ENCODE measurements at regions not wholly inside any gene's neighbourhood (a gene's known extent, or its start where the extent isn't known, plus 50 kb on each side); places are given as distances from the start of the nearest gene placed in this dataset.

DNA sequence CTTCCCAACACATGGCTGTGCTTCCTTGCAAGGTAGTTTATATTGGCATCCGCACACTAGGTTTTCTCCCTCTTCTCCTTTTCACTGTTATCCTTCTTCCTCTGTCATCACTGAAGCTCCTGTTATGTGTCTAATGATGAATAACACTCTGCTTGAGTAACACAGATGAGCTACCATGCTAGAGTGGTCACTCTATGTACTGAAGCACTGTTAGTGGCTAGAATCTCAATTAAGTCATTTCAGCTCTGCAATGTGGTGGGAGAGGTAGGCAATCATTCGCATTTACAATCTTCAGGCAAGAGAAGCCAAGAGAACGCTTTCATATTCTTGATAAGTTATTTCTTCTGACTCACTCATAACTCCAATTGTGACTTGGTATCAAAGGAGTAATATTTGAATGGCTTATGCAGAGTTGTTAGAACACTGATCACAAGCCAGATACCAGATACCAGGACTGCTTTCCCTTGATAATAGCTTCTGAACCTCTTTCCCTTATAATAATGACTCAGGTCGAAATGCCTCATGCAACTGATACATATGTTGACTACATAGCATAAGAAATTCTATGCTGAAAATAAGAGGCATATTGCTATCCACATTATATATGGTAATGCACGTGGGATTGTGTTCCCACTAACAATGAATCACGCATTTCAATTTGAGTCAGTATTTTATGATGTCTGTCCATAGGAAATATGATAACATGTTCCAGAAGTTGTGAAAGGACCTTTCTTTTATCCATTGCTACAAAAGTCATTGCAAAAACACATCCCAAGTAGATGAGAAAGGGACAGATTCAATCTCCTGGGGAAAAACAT is 158.0 kb upstream of the HS3ST3A1 start:
- TF ChIP-seq SP1 (IDR thresholded peaks at IDR 0.05) (no peak), NR2F2 (IDR thresholded peaks at IDR 0.05) (no peak), RXRA (IDR thresholded peaks at IDR 0.05) (no peak)
- TF ChIP-seq, protein P1, sequence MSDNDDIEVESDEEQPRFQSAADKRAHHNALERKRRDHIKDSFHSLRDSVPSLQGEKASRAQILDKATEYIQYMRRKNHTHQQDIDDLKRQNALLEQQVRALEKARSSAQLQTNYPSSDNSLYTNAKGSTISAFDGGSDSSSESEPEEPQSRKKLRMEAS (IDR thresholded peaks at IDR 0.05), result no peak
- TF ChIP-seq, protein P2, sequence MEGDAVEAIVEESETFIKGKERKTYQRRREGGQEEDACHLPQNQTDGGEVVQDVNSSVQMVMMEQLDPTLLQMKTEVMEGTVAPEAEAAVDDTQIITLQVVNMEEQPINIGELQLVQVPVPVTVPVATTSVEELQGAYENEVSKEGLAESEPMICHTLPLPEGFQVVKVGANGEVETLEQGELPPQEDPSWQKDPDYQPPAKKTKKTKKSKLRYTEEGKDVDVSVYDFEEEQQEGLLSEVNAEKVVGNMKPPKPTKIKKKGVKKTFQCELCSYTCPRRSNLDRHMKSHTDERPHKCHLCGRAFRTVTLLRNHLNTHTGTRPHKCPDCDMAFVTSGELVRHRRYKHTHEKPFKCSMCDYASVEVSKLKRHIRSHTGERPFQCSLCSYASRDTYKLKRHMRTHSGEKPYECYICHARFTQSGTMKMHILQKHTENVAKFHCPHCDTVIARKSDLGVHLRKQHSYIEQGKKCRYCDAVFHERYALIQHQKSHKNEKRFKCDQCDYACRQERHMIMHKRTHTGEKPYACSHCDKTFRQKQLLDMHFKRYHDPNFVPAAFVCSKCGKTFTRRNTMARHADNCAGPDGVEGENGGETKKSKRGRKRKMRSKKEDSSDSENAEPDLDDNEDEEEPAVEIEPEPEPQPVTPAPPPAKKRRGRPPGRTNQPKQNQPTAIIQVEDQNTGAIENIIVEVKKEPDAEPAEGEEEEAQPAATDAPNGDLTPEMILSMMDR (IDR thresholded peaks at IDR 0.05; ENCODE audit: low read depth, low read length, missing input control), result no peak
- TF ChIP-seq, protein P3, sequence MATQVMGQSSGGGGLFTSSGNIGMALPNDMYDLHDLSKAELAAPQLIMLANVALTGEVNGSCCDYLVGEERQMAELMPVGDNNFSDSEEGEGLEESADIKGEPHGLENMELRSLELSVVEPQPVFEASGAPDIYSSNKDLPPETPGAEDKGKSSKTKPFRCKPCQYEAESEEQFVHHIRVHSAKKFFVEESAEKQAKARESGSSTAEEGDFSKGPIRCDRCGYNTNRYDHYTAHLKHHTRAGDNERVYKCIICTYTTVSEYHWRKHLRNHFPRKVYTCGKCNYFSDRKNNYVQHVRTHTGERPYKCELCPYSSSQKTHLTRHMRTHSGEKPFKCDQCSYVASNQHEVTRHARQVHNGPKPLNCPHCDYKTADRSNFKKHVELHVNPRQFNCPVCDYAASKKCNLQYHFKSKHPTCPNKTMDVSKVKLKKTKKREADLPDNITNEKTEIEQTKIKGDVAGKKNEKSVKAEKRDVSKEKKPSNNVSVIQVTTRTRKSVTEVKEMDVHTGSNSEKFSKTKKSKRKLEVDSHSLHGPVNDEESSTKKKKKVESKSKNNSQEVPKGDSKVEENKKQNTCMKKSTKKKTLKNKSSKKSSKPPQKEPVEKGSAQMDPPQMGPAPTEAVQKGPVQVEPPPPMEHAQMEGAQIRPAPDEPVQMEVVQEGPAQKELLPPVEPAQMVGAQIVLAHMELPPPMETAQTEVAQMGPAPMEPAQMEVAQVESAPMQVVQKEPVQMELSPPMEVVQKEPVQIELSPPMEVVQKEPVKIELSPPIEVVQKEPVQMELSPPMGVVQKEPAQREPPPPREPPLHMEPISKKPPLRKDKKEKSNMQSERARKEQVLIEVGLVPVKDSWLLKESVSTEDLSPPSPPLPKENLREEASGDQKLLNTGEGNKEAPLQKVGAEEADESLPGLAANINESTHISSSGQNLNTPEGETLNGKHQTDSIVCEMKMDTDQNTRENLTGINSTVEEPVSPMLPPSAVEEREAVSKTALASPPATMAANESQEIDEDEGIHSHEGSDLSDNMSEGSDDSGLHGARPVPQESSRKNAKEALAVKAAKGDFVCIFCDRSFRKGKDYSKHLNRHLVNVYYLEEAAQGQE (IDR thresholded peaks at IDR 0.05), result no peak
- TF ChIP-seq, protein P4, sequence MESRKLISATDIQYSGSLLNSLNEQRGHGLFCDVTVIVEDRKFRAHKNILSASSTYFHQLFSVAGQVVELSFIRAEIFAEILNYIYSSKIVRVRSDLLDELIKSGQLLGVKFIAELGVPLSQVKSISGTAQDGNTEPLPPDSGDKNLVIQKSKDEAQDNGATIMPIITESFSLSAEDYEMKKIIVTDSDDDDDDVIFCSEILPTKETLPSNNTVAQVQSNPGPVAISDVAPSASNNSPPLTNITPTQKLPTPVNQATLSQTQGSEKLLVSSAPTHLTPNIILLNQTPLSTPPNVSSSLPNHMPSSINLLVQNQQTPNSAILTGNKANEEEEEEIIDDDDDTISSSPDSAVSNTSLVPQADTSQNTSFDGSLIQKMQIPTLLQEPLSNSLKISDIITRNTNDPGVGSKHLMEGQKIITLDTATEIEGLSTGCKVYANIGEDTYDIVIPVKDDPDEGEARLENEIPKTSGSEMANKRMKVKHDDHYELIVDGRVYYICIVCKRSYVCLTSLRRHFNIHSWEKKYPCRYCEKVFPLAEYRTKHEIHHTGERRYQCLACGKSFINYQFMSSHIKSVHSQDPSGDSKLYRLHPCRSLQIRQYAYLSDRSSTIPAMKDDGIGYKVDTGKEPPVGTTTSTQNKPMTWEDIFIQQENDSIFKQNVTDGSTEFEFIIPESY (IDR thresholded peaks at IDR 0.05), result no peak
